MM.1S (cell line): ENCODE measurements at regions not wholly inside any gene's neighbourhood (a gene's known extent, or its start where the extent isn't known, plus 50 kb on each side); places are given as distances from the start of the nearest gene placed in this dataset.

Experiments used
- EZH2 ChIP-seq: fragments of 300-600 bp; sonication (generic); optimal IDR thresholded peaks from 2 replicates; pipeline ENCODE3; 2017; ENCODE audit warnings: low read depth, mild to moderate bottlenecking, antibody characterized with exemption, low read length, mixed read lengths
- EZH2phosphoT487 ChIP-seq: fragments of 300-600 bp; sonication (generic); IDR thresholded peaks from 2 replicates; pipeline ENCODE4 v1.6.1; 2018; ENCODE audit warnings: antibody characterized with exemption, low read length
- TF ChIP-seq, protein P1 (sequence below): fragments of 300-600 bp; sonication (generic); IDR thresholded peaks from 2 replicates; pipeline ENCODE4 v1.5.1; 2016; ENCODE audit warnings: antibody characterized with exemption, low read length, mixed read lengths

DNA sequence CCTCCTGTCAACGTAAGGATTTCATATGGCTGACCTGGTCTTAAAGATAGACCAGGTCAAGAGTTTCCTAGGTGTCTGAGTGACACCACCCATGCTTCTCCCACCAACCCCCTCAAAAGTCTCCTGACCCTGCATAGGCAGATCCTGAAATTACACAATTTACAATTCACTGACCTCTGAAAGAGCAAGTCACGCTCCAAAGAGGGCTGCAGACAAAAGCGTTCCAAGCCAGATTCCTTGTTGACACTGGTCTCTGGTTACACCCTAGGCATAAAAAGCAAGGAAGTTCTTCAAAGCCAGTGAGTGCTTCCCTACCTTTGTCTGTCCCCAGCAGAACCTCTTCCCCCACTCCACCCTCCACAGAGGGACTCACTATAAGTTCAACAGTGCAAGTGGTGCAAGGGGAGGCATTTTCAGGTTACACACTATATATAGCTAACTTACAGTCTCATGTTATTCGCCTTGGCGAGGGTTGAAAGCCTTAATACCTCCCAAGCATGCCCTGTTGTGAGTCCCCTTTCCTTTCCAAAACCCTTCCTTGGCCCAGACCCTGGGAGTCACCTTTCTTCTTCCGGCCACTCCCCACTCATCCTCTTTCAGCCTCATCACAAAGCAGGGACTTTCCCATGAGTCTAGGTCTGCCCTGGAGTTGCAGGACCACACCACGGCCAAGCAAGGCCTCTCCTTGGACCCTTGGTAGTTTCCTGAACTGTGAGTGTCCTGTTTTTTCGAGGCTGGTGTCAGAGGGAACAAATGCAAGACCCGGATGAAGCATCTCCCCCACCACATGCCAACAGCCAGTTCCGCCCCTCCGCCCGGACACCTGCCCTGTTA is 58.0 kb upstream of the KLF3 start:
- TF ChIP-seq, protein P1, sequence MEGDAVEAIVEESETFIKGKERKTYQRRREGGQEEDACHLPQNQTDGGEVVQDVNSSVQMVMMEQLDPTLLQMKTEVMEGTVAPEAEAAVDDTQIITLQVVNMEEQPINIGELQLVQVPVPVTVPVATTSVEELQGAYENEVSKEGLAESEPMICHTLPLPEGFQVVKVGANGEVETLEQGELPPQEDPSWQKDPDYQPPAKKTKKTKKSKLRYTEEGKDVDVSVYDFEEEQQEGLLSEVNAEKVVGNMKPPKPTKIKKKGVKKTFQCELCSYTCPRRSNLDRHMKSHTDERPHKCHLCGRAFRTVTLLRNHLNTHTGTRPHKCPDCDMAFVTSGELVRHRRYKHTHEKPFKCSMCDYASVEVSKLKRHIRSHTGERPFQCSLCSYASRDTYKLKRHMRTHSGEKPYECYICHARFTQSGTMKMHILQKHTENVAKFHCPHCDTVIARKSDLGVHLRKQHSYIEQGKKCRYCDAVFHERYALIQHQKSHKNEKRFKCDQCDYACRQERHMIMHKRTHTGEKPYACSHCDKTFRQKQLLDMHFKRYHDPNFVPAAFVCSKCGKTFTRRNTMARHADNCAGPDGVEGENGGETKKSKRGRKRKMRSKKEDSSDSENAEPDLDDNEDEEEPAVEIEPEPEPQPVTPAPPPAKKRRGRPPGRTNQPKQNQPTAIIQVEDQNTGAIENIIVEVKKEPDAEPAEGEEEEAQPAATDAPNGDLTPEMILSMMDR: no peak
- TF ChIP-seq EZH2phosphoT487 (no peak), EZH2 (no peak)
